PC-9 (cell line): ENCODE measurements at regions not wholly inside any gene's neighbourhood (a gene's known extent, or its start where the extent isn't known, plus 50 kb on each side); places are given as distances from the start of the nearest gene placed in this dataset.

Experiments used
- BruUV-seq: library from RNA; stranded (reverse); fragments of 400-500 nt; replicated peaks from 2 replicates; lab custom pipeline; 2021; lab: Mats Ljungman, UMichigan
- CTCF ChIA-PET: fragments of 300-600 bp; sonication (Branson Sonifier 250); formaldehyde crosslinking; loops from one replicate; lab custom pipeline; 2022; ENCODE audit warnings: antibody characterized with exemption; lab: Charles Lee
- POLR2A ChIA-PET: fragments of 300-600 bp; sonication (Branson Sonifier 250); formaldehyde crosslinking; loops from one replicate; lab custom pipeline; 2022; ENCODE audit warnings: antibody characterized with exemption; ENCODE audit not compliant: unreplicated experiment; lab: Charles Lee
- DNase-seq, 2 experiments: peaks; one replicate each; pipeline versions ENCODE4 v3.0.0 to v3.0.0-alpha.2; 2015 to 2022; ENCODE audit warnings: mixed read lengths in 1 of 2
- H2AFZ ChIP-seq: fragments of 200-600 bp; sonication (generic); 2 replicates; pipeline ENCODE4 v1.8.1; 2017; ENCODE audit warnings: antibody characterized with exemption
- H3F3A ChIP-seq: fragments of 200-600 bp; sonication (generic); 2 replicates; pipeline ENCODE4 v1.8.1; 2017; ENCODE audit warnings: antibody characterized with exemption, mild to moderate bottlenecking, low read depth; ENCODE audit not compliant: insufficient read depth
- H3K27ac ChIP-seq: fragments of 200-600 bp; sonication (generic); 2 replicates; pipeline ENCODE4 v1.6.1; 2016; ENCODE audit warnings: mixed run types
- H3K27me3 ChIP-seq: fragments of 200-600 bp; sonication (generic); 2 replicates; pipeline ENCODE4 v1.6.1; 2016; ENCODE audit warnings: low read depth, mixed run types; ENCODE audit not compliant: insufficient read depth
- H3K36me3 ChIP-seq: fragments of 200-600 bp; sonication (generic); 2 replicates; pipeline ENCODE4 v1.6.1; 2016; ENCODE audit warnings: low read depth, mixed run types
- H3K4me1 ChIP-seq: fragments of 200-600 bp; sonication (generic); replicated peaks from 2 replicates; pipeline ENCODE4 v1.6.1; 2016; ENCODE audit warnings: mixed run types; ENCODE audit not compliant: insufficient read depth
- H3K4me2 ChIP-seq: fragments of 200-600 bp; sonication (generic); 2 replicates; pipeline ENCODE4 v1.6.1; 2017; ENCODE audit warnings: mixed run types
- H3K4me3 ChIP-seq: fragments of 200-600 bp; sonication (generic); 2 replicates; pipeline ENCODE4 v1.6.1; 2016; ENCODE audit warnings: mixed run types
- H3K79me2 ChIP-seq: fragments of 200-600 bp; sonication (generic); 2 replicates; pipeline ENCODE4 v1.6.1; 2017; ENCODE audit warnings: low read depth, mixed run types
- H3K9me2 ChIP-seq: fragments of 200-600 bp; sonication (generic); 2 replicates; pipeline ENCODE4 v1.8.1; 2017; ENCODE audit warnings: mild to moderate bottlenecking; ENCODE audit not compliant: insufficient read depth
- H3K9me3 ChIP-seq: fragments of 200-600 bp; sonication (generic); 2 replicates; pipeline ENCODE4 v1.8.1; 2016; ENCODE audit warnings: low read depth; ENCODE audit not compliant: insufficient read depth
- H4K20me1 ChIP-seq: fragments of 200-600 bp; sonication (generic); 2 replicates; pipeline ENCODE4 v1.8.1; 2017; ENCODE audit not compliant: insufficient read depth
- CTCF ChIP-seq: fragments of 200-600 bp; sonication (generic); conservative IDR thresholded peaks from 2 replicates; pipeline ENCODE4 v1.6.1; 2017; ENCODE audit warnings: mixed run types, antibody characterized with exemption, mild to moderate bottlenecking, moderate library complexity
- EZH2 ChIP-seq: fragments of 200-600 bp; sonication (generic); IDR thresholded peaks from 2 replicates; pipeline ENCODE4 v1.8.0; 2017; ENCODE audit warnings: antibody characterized with exemption, low read depth
- intact Hi-C: fragments of 100-400 bp; cut with micrococcal nuclease; formaldehyde crosslinking; loops from one replicate; pipeline ENCODE4 v1.10.0; 2022; ENCODE audit not compliant: unreplicated experiment

- H3K4me3 ChIP-seq: no peak overlapping the region
- no peak overlapping the region for H3K27ac ChIP-seq
- no peaks in the 10 kb centered on the region for H3F3A ChIP-seq
- H3K36me3 ChIP-seq: no peaks in the 10 kb centered on the region
- H4K20me1 ChIP-seq: no peaks in the 10 kb centered on the region
- H3K9me3 ChIP-seq: no peaks in the 10 kb centered on the region
- no peak for DNase-seq
- no peaks in the 10 kb centered on the region for H3K4me1 ChIP-seq
- CTCF ChIA-PET: no interaction called here
- no peak overlapping the region for H3K4me2 ChIP-seq
- POLR2A ChIA-PET: no interaction called here
- H3K79me2 ChIP-seq: no peaks in the 10 kb centered on the region
- H2AFZ ChIP-seq: no peak overlapping the region
- H3K9me2 ChIP-seq: no peaks in the 10 kb centered on the region
- intact Hi-C loops: no loop called here
- TF ChIP-seq CTCF (no peak), EZH2 (no peak)
- no TSS peak for BruUV-seq
- H3K27me3 ChIP-seq: no peaks in the 10 kb centered on the region
Measured at GRCh38 chr3:64945171-64945729, 257.4 kb upstream of the ADAMTS9 start.

- BruUV-seq: no TSS peak
Measured at GRCh38 chr3:64943866-64944265, 256.1 kb upstream of the ADAMTS9 start.

GRCh38 chr3:64940596-64941348 is 253.0 kb upstream of the ADAMTS9 start:
- H3K4me1 ChIP-seq: no peaks in the 10 kb centered on the region
- no peaks in the 10 kb centered on the region for H3K9me2 ChIP-seq
- intact Hi-C loops: no loop called here
- H4K20me1 ChIP-seq: no peaks in the 10 kb centered on the region
- no peak for TF ChIP-seq CTCF
- no peak for TF ChIP-seq EZH2
- H3K27ac ChIP-seq: no peak overlapping the region
- no peaks in the 10 kb centered on the region for H3K27me3 ChIP-seq
- CTCF ChIA-PET: no interaction called here
- no peaks in the 10 kb centered on the region for H3K79me2 ChIP-seq
- BruUV-seq: no TSS peak
- no peak overlapping the region for H2AFZ ChIP-seq
- POLR2A ChIA-PET: no interaction called here
- no peaks in the 10 kb centered on the region for H3F3A ChIP-seq
- H3K4me3 ChIP-seq: no peak overlapping the region
- H3K36me3 ChIP-seq: no peaks in the 10 kb centered on the region
- no peaks in the 10 kb centered on the region for H3K9me3 ChIP-seq
- no peak for DNase-seq
- no peak overlapping the region for H3K4me2 ChIP-seq

More at GRCh38 chr3:64943866-64944265, 256.1 kb upstream of the ADAMTS9 start:
- no peak for TF ChIP-seq EZH2
- TF ChIP-seq CTCF: no peak
- Histone ChIP-seq H3K4me2 (no peak overlapping the region), H3K79me2 (no peaks in the 10 kb centered on the region), H3K27me3 (no peaks in the 10 kb centered on the region), H3K9me2 (no peaks in the 10 kb centered on the region), H3K4me1 (no peaks in the 10 kb centered on the region), H3K27ac (no peak overlapping the region), H3K4me3 (no peak overlapping the region), H3F3A (no peaks in the 10 kb centered on the region), H3K36me3 (no peaks in the 10 kb centered on the region), H4K20me1 (no peaks in the 10 kb centered on the region), H3K9me3 (no peaks in the 10 kb centered on the region), H2AFZ (no peak overlapping the region)
- intact Hi-C loops: no loop called here
- no peak for DNase-seq
- CTCF ChIA-PET: no interaction called here
- POLR2A ChIA-PET: interaction anchor here (0.6 kb wide), 1 partner anchor 13 kb away, joined by 4 read pairs; no protein-coding TSS in a partner anchor
